HepG2 (cell line): ENCODE measurements at regions not wholly inside any gene's neighbourhood (a gene's known extent, or its start where the extent isn't known, plus 50 kb on each side); places are given as distances from the start of the nearest gene placed in this dataset.

Experiments
- AHDC1 ChIP-seq: sonication (generic); formaldehyde crosslinking; IDR thresholded peaks from 2 replicates; pipeline ENCODE4 v1.5.1; 2020; ENCODE audit warnings: mild to moderate bottlenecking, missing genetic modification reagents, borderline replicate concordance
- FOXO1 ChIP-seq: sonication (generic); formaldehyde crosslinking; IDR thresholded peaks from 2 replicates; pipeline ENCODE4 v1.4.0; 2020; ENCODE audit warnings: missing genetic modification reagents
- HDAC1 ChIP-seq: sonication (generic); formaldehyde crosslinking; IDR thresholded peaks from 2 replicates; pipeline ENCODE4 v1.5.1; 2020; ENCODE audit warnings: mild to moderate bottlenecking, missing genetic modification reagents
- JUN ChIP-seq: sonication (generic); formaldehyde crosslinking; IDR thresholded peaks from 2 replicates; pipeline ENCODE4 v1.4.0; 2020; ENCODE audit warnings: mild to moderate bottlenecking, missing genetic modification reagents
- SAFB2 ChIP-seq: sonication (generic); formaldehyde crosslinking; IDR thresholded peaks from 2 replicates; pipeline ENCODE4 v1.5.1; 2020; ENCODE audit warnings: missing genetic modification reagents, low read depth, mild to moderate bottlenecking, borderline replicate concordance
- SIX4 ChIP-seq: sonication (generic); formaldehyde crosslinking; IDR thresholded peaks from 2 replicates; pipeline ENCODE4 v1.4.0; 2020; ENCODE audit warnings: missing genetic modification reagents
- SOX13 ChIP-seq, 3 experiments: fragments of 450-650 bp in 1 of 3; sonication (generic) in 1 of 3; formaldehyde crosslinking in 1 of 3; IDR thresholded peaks in 2 of 3; conservative IDR thresholded peaks in 1 of 3; 2 replicates each; pipeline versions ENCODE4 v1.5.0 to v1.6.1; 2016 to 2020; ENCODE audit warnings: antibody characterized with exemption in 1 of 3, mild to moderate bottlenecking in 1 of 3, missing compliant biosample characterization in 1 of 3, missing genetic modification reagents in 1 of 3, moderate library complexity in 1 of 3
- TBX3 ChIP-seq: fragments of 450-650 bp; IDR thresholded peaks from 2 replicates; pipeline ENCODE4 v1.6.1; 2017; ENCODE audit warnings: antibody characterized with exemption, mild to moderate bottlenecking, inconsistent platforms, borderline replicate concordance
- ZBTB33 ChIP-seq: sonication (generic); formaldehyde crosslinking; IDR thresholded peaks from 2 replicates; pipeline ENCODE4 v1.4.0; 2020; ENCODE audit warnings: missing genetic modification reagents
- ZNF292 ChIP-seq: sonication (generic); formaldehyde crosslinking; IDR thresholded peaks from 2 replicates; pipeline ENCODE4 v1.8.1; 2022; ENCODE audit warnings: mild to moderate bottlenecking, low read depth, missing genetic modification reagents, borderline replicate concordance
- ZNF678 ChIP-seq: sonication (generic); formaldehyde crosslinking; IDR thresholded peaks from 2 replicates; pipeline ENCODE4 v1.4.0; 2020; ENCODE audit warnings: mild to moderate bottlenecking, missing genetic modification reagents
- ZSCAN9 ChIP-seq: IDR thresholded peaks from 2 replicates; pipeline ENCODE4 v1.6.1; 2016; ENCODE audit warnings: borderline replicate concordance
- TF ChIP-seq, protein P1 (sequence below): IDR thresholded peaks from 2 replicates; pipeline ENCODE4 v1.6.1; 2012; ENCODE audit warnings: low read depth, low read length, improper control_type of control experiment
- TF ChIP-seq, protein P2 (sequence below): IDR thresholded peaks from 2 replicates; pipeline ENCODE4 v1.6.1; 2016
- TF ChIP-seq, protein P3 (sequence below): sonication (generic); formaldehyde crosslinking; conservative IDR thresholded peaks from 2 replicates; pipeline ENCODE4 v1.8.0; 2022; ENCODE audit warnings: low read depth, missing genetic modification reagents

- TF ChIP-seq ZBTB33 (peak; percentile 37; the same call in 1 of the 2 replicates), HDAC1 (CRISPR knock-in tag) (peak; percentile 46; the same call in 1 of the 2 replicates), ZNF292 (CRISPR knock-in tag) (peak; percentile 31; the same call in 1 of the 2 replicates), AHDC1 (CRISPR knock-in tag) (peak; percentile 68; the same call in 1 of the 2 replicates), TBX3 (0 out of 2 replicates have a peak, but pooled peaks have one; percentile 33), ZNF678 (CRISPR knock-in tag) (no peak), SIX4 (CRISPR knock-in tag) (0 out of 2 replicates have a peak, but pooled peaks have one; percentile 41), JUN (CRISPR knock-in tag) (peak; percentile 83; the same call in 1 of the 2 replicates), ZSCAN9 (CRISPR knock-in tag) (no peak), SAFB2 (no peak), FOXO1 (peak; percentile 47; the same call in 1 of the 2 replicates), SOX13 (IDR thresholded peaks at IDR 0.05) (no peak; the same call in 1 of the 2 replicates), SOX13 (CRISPR knock-in tag; conservative IDR thresholded peaks at IDR 0.05 in 1 of 2, IDR thresholded peaks at IDR 0.05 in 1 of 2) (peak in 1 of 2 experiments; percentile 73; a peak in 2 of 4 replicates)
- TF ChIP-seq, protein P1, sequence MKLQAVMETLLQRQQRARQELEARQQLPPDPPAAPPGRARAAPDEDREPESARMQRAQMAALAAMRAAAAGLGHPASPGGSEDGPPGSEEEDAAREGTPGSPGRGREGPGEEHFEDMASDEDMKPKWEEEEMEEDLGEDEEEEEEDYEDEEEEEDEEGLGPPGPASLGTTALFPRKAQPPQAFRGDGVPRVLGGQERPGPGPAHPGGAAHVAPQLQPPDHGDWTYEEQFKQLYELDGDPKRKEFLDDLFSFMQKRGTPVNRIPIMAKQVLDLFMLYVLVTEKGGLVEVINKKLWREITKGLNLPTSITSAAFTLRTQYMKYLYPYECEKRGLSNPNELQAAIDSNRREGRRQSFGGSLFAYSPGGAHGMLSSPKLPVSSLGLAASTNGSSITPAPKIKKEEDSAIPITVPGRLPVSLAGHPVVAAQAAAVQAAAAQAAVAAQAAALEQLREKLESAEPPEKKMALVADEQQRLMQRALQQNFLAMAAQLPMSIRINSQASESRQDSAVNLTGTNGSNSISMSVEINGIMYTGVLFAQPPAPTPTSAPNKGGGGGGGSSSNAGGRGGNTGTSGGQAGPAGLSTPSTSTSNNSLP = peak; percentile 92
- TF ChIP-seq, protein P2, sequence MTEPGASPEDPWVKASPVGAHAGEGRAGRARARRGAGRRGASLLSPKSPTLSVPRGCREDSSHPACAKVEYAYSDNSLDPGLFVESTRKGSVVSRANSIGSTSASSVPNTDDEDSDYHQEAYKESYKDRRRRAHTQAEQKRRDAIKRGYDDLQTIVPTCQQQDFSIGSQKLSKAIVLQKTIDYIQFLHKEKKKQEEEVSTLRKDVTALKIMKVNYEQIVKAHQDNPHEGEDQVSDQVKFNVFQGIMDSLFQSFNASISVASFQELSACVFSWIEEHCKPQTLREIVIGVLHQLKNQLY (CRISPR knock-in tag) = 0 out of 2 replicates have a peak, but pooled peaks have one; percentile 33
- TF ChIP-seq, protein P3, sequence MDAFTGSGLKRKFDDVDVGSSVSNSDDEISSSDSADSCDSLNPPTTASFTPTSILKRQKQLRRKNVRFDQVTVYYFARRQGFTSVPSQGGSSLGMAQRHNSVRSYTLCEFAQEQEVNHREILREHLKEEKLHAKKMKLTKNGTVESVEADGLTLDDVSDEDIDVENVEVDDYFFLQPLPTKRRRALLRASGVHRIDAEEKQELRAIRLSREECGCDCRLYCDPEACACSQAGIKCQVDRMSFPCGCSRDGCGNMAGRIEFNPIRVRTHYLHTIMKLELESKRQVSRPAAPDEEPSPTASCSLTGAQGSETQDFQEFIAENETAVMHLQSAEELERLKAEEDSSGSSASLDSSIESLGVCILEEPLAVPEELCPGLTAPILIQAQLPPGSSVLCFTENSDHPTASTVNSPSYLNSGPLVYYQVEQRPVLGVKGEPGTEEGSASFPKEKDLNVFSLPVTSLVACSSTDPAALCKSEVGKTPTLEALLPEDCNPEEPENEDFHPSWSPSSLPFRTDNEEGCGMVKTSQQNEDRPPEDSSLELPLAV = no peak
Measured at GRCh38 chr5:2352101-2352861, 399.2 kb downstream of the IRX2 start (continued).
